HS-5 (cell line): ENCODE measurements at regions not wholly inside any gene's neighbourhood (a gene's known extent, or its start where the extent isn't known, plus 50 kb on each side); places are given as distances from the start of the nearest gene placed in this dataset.
"Not testable (repeated sequence)": the region's sequence is repeated elsewhere in the genome, so short reads cannot be mapped to it uniquely, and the experiment has no call there.

Experiments
- DNase-seq: peaks from one replicate; pipeline ENCODE4 v3.0.0-alpha.2; 2012; ENCODE audit warnings: low read depth

- DNase-seq, result no peak
Measured at GRCh38 chr4:160485071-160485687, 1382.3 kb downstream of the RAPGEF2 start.

- no peak for DNase-seq
Measured at GRCh38 chr4:160492181-160492580, 1389.3 kb downstream of the RAPGEF2 start.

GRCh38 chr4:160493206-160493605 is 1390.3 kb downstream of the RAPGEF2 start:
- DNase-seq, result no peak

DNA sequence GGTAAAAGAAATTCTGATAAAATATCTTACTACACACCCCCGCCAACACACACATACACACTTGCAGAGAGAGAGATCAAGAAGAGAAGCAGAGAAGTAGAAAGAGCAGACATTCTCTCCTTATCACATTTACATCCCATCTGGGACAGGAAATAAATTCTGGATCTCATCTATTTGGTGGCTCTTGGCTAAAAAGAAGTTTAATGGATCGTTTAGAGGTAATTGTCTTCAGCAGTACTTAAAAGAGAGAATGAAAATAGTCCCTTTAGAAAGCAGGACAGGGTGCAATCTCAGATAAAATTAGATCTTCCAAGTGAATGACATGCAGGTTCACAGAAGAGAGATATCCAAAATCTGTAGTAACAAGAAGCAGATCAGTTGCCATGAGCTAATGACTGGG is 1392.5 kb downstream of the RAPGEF2 start:
- DNase-seq, result no peak

DNA sequence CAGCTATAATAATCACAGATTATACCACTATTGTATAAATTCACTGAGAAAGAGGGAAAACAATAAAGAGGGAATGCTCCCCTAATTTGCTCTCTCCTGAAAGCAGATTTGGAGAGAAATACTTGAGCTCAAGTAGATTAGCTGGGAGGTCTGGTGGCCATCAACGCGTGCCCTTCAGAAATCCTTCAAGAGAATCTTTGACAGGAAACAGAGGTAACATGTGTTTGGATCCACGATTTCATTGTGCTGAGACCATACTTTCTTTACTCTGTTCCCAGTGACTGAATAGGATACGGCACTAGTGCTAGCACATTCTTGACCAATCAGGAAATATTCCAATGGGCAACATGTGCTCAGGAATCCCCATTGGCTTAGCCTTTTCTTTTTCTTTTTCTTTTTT is 1395.3 kb downstream of the RAPGEF2 start:
- no peak for DNase-seq

DNA sequence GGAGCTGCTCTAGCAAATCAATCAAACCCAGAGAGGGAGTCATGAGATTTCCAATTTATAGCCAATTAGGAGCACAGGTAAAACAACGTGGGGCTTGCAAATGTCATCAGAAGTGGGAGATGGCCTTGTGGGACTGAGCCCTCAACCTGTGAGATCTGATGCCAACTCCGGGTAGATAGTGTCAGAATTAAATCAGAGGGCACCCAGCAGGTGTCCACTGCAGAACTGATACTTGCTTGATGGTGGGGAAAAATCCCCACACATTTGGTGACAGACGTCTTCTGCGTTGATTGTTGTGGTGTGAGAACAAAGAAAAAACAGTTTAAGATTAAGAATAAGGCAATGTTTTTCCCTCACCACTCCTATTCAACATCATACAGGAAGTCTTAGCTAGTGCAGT is 1402.8 kb downstream of the RAPGEF2 start:
- DNase-seq, result no peak

DNA sequence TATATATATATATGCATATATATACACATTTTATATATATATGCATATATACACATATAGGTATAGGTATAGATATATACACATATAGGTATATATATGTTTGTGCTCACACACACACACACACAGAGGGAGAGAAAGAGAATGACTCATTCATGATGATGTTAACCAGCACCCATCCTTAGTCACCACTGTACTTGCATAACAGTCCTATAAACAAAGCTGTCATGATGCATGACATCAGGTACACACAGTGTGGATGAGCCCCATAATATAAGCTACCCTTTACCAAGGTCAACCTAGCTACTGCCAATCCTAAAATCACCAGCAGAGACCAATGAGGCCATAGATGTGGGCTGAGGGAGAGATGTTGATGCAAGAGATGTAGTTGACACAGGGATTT is 1408.0 kb downstream of the RAPGEF2 start:
- DNase-seq, result peak; percentile 42

- DNase-seq, result no peak
Measured at GRCh38 chr4:160514126-160514525, 1411.2 kb downstream of the RAPGEF2 start.

- no peak for DNase-seq
Measured at GRCh38 chr4:160523231-160523630, 1420.4 kb downstream of the RAPGEF2 start.

- DNase-seq, result no peak
Measured at GRCh38 chr4:160537681-160538080, 1434.8 kb downstream of the RAPGEF2 start.

- no peak for DNase-seq
Measured at GRCh38 chr4:160546201-160546600, 1443.3 kb downstream of the RAPGEF2 start.

DNA sequence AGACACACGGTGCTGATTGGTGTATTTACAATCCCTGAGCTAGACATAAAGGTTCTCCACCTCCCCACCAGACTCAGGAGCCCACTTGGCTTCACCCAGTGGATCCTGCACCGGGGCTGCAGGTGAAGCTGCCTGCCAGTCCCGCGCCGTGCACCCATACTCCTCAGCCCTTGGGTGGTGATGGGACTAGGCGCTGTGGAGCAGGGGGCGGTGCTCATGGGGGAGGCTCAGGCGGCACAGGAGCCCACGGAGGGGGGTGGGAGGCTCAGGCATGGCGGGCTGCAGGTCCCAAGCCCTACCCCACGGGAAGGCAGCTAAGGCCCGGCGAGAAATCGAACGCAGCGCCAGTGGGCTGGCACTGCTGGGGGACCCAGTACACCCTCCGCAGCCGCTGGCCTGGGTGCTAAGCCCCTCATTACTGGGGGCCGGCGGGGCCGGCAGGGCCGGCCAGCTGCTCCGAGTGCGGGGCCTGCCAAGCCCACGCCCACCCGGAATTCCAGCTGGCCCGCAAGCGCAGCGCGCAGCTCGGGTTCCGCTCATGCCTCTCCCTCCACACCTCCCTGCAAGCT is 1447.2 kb downstream of the RAPGEF2 start:
- not testable (repeated sequence) for DNase-seq

DNA sequence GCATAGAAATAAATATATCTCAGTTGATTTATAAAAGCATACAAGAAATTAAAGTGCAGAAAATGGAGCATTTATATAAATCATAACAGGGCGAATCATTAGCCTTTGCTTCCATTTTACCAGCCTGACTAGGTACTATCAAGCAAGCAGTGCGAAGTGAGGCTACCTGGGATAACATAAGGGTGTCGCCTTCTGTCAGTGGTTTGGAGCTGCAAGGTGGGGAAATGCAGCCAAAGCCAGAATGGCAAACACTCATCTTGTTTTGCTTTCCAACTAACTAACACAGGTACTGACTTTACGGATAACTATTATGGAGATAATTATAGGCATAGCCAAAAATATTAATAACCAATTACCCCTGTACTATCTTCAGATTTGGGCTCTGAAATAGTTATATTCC is 1459.8 kb downstream of the RAPGEF2 start:
- no peak for DNase-seq

- DNase-seq, result peak; percentile 16
Measured at GRCh38 chr4:160563552-160564282, 1460.8 kb downstream of the RAPGEF2 start.

DNA sequence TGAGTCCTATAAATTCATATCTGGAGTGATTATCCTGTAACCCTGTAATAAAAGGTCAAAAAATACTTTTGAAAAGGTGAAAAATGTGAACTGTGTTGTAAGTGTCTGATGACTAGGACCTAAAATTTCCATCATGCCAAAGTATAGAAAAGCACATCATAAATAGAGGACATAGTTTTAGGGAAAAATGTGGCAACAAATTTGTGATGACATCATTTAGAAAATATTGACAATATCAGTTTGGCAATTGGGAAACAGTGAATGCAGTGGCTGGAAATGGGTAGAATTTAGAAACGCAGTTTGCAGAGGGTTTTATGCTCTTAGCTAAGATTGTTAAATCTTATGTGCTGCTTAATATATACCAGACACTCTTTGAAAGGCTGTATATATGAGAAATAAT is 1464.8 kb downstream of the RAPGEF2 start:
- no peak for DNase-seq

DNA sequence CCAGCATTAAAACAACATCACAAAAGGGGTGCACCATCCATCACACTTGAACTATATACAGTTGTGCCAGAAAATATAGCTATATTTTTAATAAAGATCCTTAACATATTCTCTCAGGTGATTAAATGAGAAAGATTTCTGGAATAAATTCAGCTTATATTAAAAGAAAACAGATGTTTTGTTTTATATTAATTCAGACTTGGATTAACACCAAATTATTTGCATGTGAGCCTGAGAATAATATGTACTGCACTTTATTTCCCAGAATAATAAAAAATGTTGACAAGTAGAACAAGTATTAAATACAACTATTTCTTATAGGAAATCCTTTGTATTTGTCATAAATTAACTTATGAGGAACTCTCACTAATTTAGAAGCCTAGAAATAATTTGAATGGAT is 1467.4 kb downstream of the RAPGEF2 start:
- no peak for DNase-seq

DNA sequence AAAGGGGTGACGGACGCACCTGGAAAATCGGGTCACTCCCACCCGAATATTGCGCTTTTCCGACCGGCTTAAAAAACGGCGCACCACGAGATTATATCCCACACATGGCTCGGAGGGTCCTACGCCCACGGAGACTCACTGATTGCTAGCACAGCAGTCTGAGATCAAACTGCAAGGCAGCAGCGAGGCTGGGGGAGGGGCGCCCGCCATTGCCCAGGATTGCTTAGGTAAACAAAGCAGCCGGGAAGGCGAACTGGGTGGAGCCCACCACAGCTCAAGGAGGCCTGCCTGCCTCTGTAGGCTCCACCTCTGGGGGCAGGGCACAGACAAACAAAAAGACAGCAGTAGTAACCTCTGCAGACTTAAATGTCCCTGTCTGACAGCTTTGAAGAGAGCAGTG is 1471.4 kb downstream of the RAPGEF2 start:
- not testable (repeated sequence) for DNase-seq

GRCh38 chr4:160580581-160580980 is 1477.7 kb downstream of the RAPGEF2 start:
- no peak for DNase-seq

DNA sequence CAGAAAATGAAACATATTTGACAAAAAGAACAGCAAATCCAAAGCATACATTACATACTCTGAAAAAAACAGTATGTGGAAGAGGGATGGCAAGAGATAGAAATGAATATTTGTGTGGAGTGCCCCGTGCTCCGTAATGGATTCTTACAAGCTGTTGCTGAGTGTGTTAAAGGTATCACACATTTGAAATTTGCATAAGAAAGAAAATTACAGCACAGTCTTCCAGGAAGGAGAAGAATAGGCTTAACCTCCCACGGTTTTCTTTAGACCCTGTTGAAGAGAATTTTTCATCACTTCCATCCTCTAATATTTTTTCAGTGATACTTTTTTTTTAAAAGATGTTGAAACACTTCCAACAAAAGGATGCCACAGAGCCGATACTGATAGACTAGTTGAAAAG is 1489.4 kb downstream of the RAPGEF2 start:
- no peak for DNase-seq

DNA sequence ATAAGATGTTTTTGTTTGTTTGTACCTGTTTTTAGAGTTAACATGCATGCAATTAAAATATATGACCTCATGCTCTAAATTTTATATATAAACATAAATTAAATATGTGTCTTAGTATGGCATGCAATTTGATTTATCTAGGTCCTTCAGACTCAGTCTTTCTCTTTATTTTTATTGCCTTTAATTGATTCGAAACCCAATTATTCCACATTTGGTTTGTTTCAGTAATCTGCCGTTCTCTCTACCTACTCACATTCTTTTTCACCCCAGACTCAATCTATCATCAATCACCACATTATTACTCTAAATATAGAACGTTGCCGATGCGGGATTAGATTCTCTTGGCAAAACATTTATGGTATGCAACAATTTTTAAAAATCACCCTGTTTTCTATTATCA is 1492.8 kb downstream of the RAPGEF2 start:
- DNase-seq, result no peak

GRCh38 chr4:160604541-160604940 is 1501.7 kb downstream of the RAPGEF2 start:
- DNase-seq, result no peak

GRCh38 chr4:160611181-160611580 is 1508.3 kb downstream of the RAPGEF2 start:
- DNase-seq, result no peak

- DNase-seq, result no peak
Measured at GRCh38 chr4:160631044-160631443, 1528.2 kb downstream of the RAPGEF2 start.

GRCh38 chr4:160652790-160653189 is 1511.0 kb downstream of the FSTL5 start:
- no peak for DNase-seq
